DOHH2 (cell line): ENCODE measurements at regions not wholly inside any gene's neighbourhood (a gene's known extent, or its start where the extent isn't known, plus 50 kb on each side); places are given as distances from the start of the nearest gene placed in this dataset.

ENCODE experiments used
- CTCF ChIP-seq: fragments of 200-600 bp; sonication (generic); IDR thresholded peaks from one replicate; pipeline ENCODE4 v1.5.1; 2014; ENCODE audit warnings: antibody characterized with exemption, mild to moderate bottlenecking, low read depth, low read length; ENCODE audit not compliant: poor library complexity, severe bottlenecking
- EZH2phosphoT487 ChIP-seq: fragments of 200-600 bp; sonication (generic); IDR thresholded peaks from 2 replicates; pipeline ENCODE4 v1.6.1; 2017; ENCODE audit warnings: borderline replicate concordance, mild to moderate bottlenecking, antibody characterized with exemption, low read length, moderate library complexity, mixed read lengths

GRCh38 chr2:149996901-149997300 lies 409.3 kb upstream of the MMADHC start:
- no peak for TF ChIP-seq CTCF
- TF ChIP-seq EZH2phosphoT487, result no peak
